Mucosa of gallbladder (tissue), 1 donor: ENCODE measurements at regions not wholly inside any gene's neighbourhood (a gene's known extent, or its start where the extent isn't known, plus 50 kb on each side); places are given as distances from the start of the nearest gene placed in this dataset.
"Not testable (repeated sequence)": the region's sequence is repeated elsewhere in the genome, so short reads cannot be mapped to it uniquely, and the experiment has no call there.

ENCODE experiments used
- DNase-seq: peaks from one replicate; pipeline ENCODE4 v3.0.0-alpha.2; 2020; ENCODE audit warnings: low spot score
- donor health status: DM: no; HTN: no; CAD: no.

- DNase-seq, result no peak
These were observed 224.7 kb upstream of the FAM78B start for GRCh38 chr1:166391279-166392066.

GRCh38 chr1:166395729-166396128 lies 228.9 kb upstream of the FAM78B start:
- no peak for DNase-seq

GRCh38 chr1:166409253-166410082 lies 242.7 kb upstream of the FAM78B start:
- not testable (repeated sequence) for DNase-seq

- no peak for DNase-seq
These were observed 243.2 kb upstream of the FAM78B start for GRCh38 chr1:166410083-166410385.

- DNase-seq, result not testable (repeated sequence)
These were observed 250.0 kb upstream of the FAM78B start for GRCh38 chr1:166416831-166417230.

- no peak for DNase-seq
These were observed 251.6 kb upstream of the FAM78B start for GRCh38 chr1:166418344-166418933.

GRCh38 chr1:166422586-166422985 lies 255.8 kb upstream of the FAM78B start:
- DNase-seq, result not testable (repeated sequence)

GRCh38 chr1:166432655-166433054 lies 265.9 kb upstream of the FAM78B start:
- no peak for DNase-seq

- peak; percentile 14 for DNase-seq
These were observed 266.9 kb upstream of the FAM78B start for GRCh38 chr1:166433404-166434304.

GRCh38 chr1:166457700-166458099 lies 290.9 kb upstream of the FAM78B start:
- no peak for DNase-seq

- DNase-seq, result no peak
These were observed 297.5 kb upstream of the FAM78B start for GRCh38 chr1:166464333-166464732.

- DNase-seq, result no peak
These were observed 303.2 kb upstream of the FAM78B start for GRCh38 chr1:166470014-166470413.

- no peak for DNase-seq
These were observed 303.6 kb upstream of the FAM78B start for GRCh38 chr1:166470441-166470840.

GRCh38 chr1:166471359-166471758 lies 304.6 kb upstream of the FAM78B start:
- DNase-seq, result peak; percentile 12

GRCh38 chr1:166479052-166479631 lies 312.3 kb upstream of the FAM78B start:
- peak; percentile 38 for DNase-seq

- DNase-seq, result no peak
These were observed 317.7 kb upstream of the FAM78B start for GRCh38 chr1:166484471-166484870.

- no peak for DNase-seq
These were observed 318.1 kb upstream of the FAM78B start for GRCh38 chr1:166484871-166485270.

GRCh38 chr1:166485620-166486019 lies 318.8 kb upstream of the FAM78B start:
- DNase-seq, result no peak

- no peak for DNase-seq
These were observed 321.5 kb upstream of the FAM78B start for GRCh38 chr1:166488327-166488726.

- no peak for DNase-seq
These were observed 322.5 kb upstream of the FAM78B start for GRCh38 chr1:166489356-166489669.

GRCh38 chr1:166489670-166490436 lies 323.1 kb upstream of the FAM78B start:
- DNase-seq, result peak; percentile 10
